NOMO-1 (cell line): ENCODE measurements at regions not wholly inside any gene's neighbourhood (a gene's known extent, or its start where the extent isn't known, plus 50 kb on each side); places are given as distances from the start of the nearest gene placed in this dataset.
A peak's percentile ranks its signal among the peaks of the same experiment; 100 is the strongest.

Source experiments
- DNase-seq, 2 experiments: peaks; one replicate each; lab custom pipeline; 2025; ENCODE audit not compliant: unreplicated experiment in 2 of 2; lab: John Stamatoyannopoulos, UW

DNA sequence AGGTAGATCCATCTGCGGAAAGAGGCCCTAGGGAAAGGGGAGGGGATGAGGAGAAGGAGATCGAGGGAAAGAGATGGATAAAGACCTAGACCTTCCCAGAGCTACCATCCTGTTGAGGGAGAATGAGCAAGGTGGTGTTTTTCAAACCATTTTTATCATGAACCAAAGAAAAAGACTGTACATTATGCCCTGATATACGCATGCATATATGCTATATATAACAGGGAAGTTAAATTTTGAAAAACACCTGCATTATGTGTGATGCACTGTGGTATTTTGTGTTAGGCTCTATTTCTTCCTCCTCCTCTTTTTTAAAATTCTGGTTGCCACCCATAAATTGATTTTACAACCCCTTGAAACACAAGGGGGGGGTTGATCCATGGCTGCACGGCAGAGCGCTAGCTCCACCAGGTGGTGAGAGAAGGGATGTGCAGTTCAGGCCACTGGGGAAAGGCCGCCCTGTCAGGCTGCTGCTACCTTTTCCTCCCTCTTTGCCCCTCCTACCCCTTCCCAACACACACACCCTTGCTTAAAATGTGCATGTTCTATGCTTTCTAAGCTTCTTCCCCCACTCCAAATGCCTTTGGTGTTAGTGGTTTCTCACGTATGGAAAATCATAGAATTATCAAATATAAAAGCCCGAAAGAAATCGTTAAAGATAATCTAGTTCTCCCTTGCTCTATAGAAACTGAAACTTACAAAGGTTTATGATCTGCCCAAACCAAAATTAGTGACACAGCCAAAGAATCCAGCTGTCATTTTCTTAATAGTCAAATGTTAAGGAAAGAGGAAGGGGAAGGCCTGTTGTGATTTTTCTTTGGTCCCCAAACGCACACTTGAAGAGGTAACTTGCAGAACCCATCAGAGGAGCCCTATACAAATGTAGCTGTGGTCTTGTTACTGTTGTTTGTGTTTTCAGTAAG is 262.0 kb upstream of the UMPS start:
- DNase-seq: peak; percentile 47 to 66

DNA sequence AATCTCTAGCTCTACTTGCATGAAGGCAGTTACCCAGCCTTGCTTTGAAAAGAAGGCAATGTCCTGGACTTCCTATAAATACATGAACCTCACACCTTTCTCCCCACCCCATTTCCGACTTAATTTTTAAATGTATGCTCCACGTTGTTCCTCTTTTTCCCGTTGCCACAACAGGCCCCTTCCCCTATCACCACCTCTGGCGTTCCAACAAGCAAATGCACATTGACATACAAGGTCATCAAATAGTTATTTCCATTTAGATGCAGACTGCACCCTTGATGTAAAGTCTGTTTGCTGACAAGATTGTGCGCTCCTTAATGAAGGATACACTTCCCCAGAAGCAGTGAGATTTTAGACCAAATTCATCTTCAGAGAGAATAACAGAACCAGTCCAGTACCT is 260.7 kb upstream of the UMPS start:
- no peak for DNase-seq

DNA sequence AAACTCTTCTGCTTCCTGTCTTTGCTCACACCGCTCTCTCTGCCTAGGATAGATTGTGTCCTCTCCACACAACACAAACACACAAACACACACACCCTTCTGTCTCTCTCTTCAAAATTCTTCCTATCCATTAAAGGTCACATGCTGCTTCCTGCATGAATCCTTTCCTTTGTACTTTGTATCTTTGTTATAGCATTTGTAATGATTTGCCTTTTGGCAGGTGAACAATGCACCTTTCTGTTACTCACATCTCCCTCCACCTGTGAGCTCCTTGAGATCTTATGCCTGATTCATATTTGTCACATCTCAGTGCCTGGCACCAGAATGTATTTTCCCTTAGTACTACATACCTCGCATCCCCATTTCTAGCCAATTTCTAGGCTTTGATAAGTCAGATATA is 251.4 kb upstream of the UMPS start:
- DNase-seq: no peak

DNA sequence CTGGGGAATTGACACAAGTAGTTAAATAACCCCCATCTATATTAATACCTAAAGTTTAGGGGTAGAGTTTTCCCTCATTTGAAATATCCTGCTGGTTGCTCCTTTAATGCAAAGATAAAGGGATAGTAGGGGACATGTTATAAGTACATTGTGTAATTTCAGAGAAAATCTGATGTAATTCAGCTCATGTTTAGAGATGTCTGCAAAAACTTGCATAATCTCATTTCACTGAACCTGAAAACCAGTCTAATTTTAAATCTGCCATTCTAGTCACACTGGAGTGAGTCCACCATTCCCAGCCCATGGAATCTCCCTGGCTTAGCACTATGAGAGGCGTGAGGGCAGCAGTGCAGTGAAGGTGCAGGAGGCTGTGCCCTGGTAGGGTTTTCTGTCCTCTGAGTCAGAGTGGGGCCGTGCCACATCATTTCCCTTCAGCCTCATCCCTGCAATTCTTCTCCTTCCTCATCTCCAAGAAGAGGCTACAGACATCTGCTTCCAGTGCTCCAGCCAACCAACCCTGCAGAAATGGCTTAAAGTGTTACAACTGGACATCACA is 246.3 kb upstream of the UMPS start:
- DNase-seq: no peak

DNA sequence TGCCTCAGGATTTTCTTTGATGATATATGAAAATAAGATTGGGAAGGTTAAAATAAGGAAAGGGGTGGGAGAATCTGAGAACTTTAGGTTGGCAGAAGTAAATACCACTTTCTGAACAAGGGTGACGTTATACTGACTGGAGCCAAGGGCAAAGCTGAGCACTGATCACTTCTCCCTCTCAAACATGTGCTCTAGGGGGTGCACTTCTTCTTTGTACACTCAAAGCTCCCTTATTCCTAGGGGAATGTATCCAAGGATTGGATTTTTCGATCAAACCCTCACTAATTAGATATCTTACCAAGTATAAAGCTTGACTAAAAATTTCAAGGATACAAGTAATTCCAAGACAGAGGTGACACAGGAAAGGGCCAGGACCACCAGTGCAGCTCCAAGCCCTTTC is 243.9 kb upstream of the UMPS start:
- no peak for DNase-seq

DNA sequence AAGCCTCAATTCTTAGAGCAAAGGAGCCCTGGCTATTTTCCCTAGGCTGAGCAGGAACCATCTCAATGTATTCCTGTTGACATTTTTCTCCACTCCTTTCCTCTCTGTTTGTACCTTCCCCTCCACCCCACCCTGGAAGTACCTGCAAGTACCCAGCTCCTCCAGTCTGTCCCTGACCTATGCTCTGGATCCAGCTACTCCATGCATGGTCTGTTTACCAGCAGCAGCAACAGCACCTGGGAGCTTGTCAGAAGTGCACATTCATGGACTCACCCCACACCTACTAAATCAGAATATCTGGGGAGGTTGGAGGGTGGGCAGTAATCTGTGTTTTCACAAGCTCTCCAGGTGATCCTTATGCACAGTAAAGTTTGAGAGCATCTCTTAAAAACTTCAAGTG is 240.7 kb upstream of the UMPS start:
- no peak for DNase-seq

DNA sequence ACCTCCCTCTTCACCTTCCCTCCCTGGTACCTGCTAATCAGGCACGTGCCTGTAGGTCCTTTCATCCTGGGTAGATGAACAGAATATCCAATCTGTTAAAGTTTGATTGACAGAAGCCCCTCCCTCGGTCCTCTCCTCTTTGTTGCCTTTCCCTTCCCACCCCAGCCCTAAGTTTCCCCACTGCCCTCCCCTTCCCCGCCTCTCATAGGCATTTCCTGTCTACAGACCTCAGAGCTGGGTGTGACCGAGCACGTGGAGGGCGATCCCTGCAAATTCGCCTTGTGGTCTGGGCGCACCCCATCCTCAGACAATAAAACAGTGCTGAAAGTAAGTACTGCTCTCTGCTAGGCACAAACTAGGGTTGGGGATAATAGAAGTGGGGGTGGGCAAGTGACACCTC is 239.2 kb upstream of the UMPS start:
- no peak for DNase-seq

DNA sequence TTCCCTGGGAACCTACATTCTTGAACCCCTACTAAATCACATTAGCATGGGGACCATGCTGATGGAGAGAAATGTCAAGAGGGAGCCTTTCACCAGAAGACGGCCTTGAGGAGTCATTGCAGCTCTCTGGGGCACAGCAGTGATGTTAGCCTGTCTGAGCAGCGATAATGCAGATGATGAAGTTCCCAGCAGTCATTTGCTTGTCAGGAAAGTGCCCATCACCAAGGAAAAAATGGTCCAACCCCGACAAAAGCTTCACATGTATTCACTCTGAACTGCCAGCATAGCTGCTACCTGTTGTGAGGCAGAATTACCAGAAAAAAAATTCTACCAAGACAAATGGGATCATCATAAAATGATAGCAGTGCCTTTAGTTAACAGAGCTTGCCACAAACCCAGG is 238.4 kb upstream of the UMPS start:
- DNase-seq: no peak

DNA sequence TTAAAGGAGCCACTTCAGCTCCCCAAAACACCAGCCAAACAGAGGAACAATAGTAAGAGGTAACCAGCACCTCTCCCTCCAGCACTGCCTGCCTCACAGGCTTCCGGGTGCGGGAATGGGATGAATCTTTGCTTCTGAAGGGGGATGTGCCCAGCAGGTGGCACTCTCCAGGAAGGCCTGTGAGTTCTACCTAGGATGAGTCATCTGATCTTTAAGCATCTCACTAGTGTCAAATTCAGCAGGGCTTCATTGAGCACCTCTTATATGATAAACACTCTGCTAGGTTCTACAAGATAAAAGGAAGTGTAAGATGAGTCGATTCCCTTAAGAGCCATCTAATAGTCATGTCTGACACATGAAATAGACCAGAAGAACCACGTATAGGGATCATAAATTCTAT is 237.4 kb upstream of the UMPS start:
- no peak for DNase-seq

DNA sequence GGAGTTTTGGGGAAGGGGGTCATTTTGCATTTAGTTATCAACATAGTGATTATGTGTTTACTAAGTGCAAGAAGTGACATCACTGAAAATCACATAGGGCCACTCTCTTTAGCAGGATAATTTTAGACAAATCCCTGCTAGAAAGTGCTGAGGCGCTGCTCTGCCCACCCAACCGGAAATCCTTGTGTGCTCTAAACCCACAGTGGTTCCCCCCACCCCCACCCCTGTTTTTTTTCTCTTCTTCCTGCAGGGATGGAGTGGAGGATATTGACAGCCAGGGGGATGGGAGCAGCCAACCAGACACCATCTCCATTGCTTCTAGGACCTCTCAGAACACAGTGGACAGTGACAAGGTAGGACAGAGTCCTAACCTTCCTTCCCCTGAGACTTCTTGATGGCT is 234.2 kb upstream of the UMPS start:
- no peak for DNase-seq

DNA sequence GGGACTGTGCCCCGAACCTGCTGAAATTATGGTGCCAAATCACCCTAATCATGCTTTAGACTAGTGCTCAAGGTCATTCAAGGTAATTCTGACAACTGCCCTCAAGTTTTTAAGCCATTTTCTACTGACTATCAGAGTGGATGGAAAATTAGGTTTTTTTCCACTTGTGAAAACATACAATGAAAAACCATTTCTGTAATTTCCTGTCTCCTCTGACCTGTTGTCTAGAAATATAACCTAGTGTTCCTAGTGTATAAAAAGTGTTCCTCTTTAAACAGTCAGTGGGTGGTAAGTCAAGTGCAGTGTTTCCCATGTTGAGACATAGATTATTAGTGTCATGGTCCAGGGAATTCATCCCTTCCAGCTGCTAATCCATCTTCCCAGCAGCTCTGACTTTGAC is 232.8 kb upstream of the UMPS start:
- DNase-seq: no peak

DNA sequence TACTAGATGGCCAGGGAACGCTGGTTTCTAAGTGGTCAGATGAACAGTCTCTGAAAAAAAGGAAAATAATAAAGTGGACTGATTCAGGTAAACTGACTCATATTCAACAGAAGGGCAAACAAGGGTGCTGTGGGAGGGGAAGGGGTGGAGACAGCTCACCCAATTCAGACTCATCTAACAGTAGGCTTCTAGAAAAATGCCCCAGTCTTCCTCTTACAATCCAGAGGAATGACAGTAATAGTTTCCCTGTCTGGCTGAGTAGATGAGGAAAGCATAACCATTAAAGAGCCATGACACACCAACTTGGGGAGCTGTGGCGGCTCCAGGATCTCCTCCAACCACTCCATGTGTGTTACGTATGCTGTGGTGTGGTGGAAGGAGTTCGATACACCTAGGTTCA is 231.4 kb upstream of the UMPS start:
- no peak for DNase-seq

DNA sequence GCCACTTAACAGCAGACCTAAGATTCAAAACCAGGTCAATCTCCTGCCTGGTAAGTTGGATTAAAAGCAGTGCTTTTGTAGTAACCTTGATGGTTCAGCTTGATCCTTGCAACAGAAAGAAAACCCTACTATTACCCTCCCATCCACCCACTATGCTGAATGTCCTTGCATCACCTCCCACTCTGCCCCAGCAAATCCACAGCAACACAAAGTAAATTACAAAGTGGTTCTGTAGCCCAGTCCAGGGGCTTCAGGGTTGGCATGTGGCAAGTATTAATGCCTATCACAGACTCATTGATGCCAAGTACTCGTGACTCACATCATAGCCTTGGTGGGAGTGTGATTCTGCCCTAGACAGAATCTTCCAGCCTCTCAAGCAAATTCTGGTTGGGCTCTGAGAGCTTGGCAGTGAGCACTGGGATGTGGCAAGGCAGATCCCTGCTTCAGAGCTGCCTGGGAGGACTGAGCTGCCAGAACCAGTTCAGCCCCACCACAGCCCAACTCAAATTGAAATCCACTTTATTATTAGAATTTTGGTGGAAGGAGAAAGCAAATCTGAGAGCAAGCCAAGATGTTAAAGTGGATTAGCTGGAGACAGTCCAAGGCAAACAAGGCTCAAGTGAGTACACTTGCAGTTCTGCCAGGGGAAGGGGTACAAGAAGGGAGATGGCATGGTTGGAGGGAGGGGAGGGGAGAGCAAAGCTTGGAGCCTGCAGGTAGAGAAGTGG is 225.8 kb upstream of the UMPS start:
- no peak for DNase-seq

DNA sequence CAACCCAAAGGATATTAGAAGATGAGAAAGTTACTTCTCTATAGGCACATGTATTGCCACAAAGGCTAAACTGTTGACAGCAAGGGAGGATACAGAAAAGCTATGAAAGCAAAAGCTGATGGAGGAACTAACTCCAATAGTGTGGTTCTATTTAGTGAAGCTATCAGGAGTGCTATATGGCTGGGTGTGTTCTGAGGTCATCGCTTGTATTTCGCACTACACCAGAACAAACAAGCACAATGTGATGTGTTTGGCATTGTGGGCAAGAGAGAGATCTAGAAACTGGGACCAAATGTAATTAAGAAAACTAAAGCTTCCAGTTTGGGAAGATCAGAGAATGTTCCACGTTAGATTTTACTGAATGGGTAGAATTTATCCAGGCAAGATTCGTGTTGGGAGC is 220.4 kb upstream of the UMPS start:
- no peak for DNase-seq

DNA sequence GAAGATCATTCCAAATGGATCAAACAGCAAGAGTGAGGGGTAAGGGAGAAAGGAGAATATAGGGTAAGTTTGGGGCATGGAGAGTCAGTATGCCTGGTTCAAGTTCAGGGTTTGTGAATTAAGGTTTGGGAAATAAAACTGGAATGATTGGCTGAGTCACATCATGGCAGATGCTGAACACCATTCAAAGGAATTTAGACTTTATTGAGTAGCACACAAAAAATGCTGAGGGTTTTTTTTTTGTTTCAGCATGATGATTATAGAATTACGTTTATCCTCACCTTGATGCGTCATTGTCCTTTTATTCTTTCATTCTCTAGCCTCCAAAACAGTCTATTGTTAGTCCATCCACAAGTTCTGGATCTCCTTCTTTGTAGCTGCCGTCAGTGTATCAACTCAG is 220.0 kb upstream of the UMPS start:
- no peak for DNase-seq

DNA sequence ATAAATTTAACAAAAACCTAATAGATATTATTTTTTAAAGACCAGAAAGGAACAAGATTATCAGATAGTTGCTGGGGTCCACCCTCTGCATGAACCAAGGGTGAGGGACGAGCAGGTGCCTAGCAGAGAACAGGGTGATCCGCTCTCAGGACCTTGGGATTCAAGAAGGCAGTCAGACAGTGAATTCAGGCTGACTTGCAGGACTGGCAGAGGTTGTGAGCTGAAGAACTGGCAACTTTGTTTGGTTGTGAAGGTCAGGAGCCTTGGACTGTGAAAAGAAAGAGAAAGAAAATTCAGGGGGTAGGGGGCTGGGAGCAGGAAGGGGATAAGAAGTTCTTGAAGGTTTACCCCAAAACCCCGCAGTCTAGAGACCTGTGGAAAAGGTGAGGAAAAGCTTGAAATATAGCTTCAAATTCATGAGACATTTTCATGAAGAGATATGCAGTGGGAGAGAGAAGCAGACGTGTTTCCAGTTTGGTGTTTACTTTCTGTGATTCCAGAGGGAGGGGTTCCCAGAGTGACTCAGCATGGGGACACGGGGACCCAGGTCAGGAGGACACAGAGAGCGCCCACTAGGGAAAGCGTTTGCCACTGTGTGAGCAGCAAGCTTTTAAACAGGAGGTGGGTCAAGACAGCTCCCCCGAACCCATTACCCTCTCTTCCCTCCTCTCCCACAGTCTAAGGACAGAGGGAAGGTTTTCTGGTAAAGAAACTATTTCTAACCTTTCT is 217.2 kb upstream of the UMPS start:
- no peak for DNase-seq

DNA sequence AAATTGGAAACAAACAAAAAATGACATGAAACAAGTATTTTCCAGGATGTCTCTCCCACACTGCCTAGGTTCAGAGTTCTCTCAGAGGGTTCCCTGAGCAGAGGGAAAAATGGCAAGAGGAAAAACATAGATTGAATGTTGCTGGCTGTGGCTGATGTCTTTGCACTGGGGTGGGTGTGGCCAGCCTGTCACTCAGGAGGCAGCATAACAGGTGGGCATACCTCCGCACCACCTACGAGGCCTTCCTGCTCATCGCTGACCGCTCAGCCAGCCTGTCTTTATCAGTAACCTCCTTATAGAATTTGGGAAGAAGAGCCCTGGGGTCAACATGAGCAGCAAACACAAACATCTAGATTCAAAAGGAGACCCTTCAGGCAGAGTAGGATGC is 216.6 kb upstream of the UMPS start:
- DNase-seq: no peak

DNA sequence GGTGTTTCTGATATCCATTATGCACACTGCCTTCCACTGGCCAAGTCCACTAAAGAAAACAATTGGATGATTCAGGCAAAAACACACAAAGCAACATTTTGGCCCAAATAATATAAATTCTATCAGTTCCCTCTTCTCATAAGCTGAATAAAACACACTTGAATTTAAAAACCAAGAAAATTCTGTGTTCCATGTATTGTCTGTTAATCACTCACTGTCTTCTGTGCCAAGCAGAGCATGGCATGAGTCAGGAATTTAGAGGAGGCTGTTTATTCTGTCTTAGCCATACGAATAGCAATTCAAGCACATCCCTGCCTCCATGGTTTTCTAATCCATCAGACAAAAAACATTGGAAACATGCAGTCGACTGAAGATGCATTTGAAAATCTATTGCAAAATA is 215.6 kb upstream of the UMPS start:
- no peak for DNase-seq

DNA sequence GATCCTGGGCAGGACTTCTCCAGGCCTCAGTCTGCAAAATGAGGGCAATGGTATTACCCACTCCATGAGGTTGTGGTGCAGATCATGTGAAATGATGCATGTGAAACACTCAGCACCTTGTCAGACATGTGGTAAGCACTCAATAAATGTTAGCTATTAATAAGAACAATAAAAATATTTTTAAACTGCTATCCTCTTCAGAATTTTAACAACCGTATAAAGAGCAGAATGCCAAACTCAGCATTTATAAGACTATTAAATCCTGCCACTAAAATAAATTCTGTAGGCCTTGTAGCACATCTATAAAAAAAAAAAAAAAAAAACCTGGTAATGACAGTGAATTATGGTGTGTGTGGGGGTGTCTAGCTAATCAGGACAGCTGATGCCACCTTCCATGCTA is 213.9 kb upstream of the UMPS start:
- DNase-seq: no peak

DNA sequence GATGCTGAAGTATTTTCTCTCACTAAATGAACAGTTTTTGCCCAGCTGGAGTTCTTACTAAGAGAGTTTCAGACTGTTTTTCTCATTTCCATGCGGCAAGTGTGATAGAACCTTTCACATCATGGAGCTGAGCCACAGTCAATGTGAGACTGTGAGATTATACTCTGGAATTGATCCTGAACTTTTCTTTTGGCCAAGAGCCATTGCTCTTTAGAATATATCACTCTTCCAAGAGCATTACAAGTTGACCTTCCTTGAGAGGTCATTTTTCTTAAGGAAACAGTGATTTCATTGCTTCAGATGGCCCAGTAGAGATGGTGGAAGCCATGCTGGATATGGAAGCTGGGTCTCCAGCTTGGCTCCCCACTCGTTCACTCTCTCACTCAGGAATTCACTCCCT is 212.9 kb upstream of the UMPS start:
- no peak for DNase-seq

DNA sequence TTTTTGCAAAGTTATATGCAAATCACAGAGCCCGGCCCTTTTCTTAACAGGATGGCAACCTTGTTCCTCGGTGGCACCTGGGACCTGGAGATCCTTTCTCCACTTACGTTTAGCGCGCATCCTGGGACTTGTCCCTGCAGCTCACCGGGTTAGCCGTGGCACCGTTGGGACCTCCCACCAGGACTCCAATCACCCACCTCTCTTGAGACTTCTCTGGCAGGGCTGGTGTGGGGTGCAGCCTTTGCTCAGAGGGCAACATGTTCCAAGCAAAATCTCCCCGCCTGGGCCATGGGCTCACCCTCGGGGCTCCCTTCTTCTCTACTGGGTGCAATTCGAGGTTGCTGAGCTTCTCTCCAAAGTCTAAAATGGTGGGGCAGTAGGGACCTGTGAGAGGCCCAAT is 211.9 kb upstream of the UMPS start:
- DNase-seq: no peak
